GM18868 (cell line): ENCODE measurements at regions not wholly inside any gene's neighbourhood (a gene's known extent, or its start where the extent isn't known, plus 50 kb on each side); places are given as distances from the start of the nearest gene placed in this dataset.

Experiments
- ATAC-seq: cut with Tn5 transposase; IDR thresholded peaks from one replicate; pipeline ENCODE4 v1.9.1; 2021; ENCODE audit warnings: mild to moderate bottlenecking, moderate library complexity; ENCODE audit not compliant: unreplicated experiment

DNA sequence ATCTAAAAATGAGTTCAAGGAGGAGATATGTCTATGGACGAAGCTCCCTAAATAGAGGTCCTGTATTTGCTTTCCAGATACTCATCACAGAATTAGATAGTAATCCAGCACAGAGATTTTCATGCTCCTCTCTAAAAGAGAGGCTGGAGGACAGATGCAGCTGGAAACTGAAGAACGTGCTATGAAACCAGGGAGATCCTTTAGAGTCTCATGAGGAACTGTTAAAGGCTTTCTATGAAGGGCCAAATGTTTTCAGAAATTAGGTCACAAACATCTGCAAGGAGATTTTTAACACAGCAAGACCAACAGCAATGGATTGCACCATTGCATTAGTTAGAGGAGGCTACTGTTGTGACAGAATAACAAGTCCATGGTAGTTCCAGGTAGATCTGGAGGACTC is 95.6 kb upstream of the ARHGAP20 start:
- ATAC-seq, result no peak

DNA sequence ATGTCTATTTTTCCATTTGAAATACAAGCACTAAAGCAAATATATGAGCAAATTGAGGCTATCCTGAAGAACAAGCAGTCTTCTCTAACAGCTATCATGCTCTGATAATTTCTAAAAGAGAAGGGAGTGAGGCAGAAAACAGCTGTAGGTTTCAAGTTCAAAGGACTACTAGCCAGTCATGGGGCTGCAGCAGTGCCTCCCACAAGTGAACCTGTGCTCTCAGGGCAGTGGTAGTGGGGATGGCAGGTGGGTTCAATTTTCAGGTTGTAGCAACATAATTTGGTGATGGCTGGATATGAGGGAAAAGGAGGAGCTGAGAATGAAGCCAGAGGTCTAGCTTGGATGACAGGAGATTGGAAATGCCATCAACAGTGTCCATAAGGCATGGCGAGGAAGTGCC is 93.5 kb upstream of the ARHGAP20 start:
- ATAC-seq, result no peak

DNA sequence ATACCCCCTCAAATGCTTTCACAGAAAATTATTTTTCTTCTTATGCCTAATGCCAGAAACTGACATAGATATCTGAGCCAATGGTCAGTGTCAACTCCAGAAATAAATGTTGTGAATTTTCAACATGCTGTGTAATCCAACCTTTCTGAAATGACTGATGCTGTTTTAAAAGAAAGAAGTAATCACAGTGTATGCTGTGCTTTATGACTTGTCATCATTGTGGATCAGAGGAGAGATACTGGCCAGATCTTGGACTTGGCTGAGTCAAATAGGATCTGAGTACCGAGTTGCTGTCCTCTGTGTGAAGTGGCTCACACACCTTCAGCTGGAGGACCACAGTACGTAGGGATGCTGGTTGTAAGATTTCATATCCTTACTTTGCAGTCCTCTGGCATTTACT is 89.9 kb upstream of the ARHGAP20 start:
- ATAC-seq, result no peak

DNA sequence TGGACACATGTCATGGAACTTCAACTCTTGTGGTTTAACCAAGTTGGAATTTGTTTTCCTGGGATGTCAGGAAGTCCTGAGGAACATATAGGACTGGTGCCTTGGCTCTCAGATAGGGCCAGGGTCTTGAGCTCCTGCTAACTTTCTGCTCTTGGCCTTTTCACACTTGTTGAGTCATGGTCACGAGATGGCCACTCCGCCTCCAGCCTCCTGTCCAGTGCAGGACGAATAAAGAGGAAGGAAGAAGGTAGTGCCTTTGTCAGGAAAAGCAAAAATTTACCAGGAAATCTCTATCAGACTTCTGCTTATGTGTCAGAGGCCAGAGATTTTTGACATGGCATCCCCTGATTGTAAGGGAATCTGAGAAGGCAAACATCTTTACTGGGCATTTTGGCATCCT is 89.1 kb upstream of the ARHGAP20 start:
- no peak for ATAC-seq

DNA sequence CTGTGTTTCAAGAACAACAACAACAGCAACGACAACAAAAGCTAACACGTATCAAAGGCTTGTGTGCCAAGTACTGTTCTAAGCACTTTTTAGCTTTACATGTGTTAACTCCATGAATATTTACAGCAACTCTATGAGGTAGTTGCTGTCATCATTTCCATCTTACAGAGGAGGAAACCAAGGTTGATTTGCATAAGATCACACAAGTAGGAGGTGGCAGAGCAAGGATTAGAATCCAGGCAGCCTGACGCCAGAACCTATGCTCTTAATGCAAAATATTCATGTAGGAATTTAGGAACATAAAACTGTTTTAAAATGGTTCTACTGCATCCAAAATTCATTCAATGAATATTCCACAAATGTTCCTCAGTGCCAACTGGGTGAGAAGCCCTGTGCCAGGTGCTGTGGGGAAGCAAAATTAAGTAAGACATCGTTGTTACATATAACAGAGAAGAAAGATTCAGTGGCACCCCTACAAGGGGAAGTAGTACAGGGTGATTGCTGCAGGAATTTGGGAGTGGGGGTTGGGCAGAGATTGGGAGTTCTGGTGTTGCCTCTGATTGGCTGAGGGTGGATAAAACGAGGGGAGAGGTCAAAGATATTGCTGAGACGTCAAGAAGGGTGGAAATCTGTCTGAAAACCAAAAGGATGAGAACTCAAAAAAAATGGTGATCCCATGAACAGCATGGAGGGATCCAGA is 86.1 kb upstream of the ARHGAP20 start:
- no peak for ATAC-seq

DNA sequence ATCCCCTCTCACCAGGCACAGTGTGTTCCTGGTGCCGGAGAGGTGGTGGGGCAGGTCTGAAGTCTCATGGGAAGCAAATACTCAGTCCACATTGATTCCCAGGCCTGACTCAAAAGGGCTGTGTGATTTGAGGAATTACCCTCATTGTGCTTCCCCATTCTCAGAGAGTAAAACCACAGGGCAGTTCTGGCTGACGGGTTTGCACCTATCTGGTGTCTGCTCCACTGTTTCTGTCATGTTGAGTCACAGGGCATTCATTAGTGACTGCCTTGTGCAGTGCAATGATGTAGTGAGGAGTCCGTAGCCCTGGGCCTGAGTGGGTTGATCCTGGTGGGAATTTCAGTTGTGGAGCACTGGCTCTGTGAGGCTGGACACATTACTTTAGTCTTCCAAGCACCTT is 85.2 kb upstream of the ARHGAP20 start:
- ATAC-seq, result peak; percentile 95

DNA sequence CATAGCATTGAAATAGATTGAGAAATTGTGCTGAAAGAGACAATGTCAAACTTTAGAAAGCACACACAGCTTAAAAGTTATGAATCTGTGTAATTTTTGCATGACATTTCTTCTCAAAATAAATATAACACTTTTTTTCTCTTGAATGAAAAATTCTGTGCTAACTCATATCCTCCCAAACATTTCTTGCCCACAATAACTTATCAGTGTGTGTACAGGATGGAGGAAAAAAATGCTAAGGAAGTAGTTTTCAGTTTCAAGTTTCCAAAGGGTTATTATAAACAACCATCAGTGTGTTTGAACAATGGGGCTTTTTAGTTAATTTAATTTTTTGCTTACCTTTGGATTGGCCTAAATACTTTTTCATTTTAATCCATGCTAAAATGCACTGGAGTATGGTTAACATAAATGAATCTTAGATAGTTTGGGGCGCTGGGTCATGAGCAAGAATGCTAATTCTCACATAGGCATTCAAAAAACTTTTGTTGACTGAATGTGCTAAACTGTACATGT is 82.9 kb upstream of the ARHGAP20 start:
- ATAC-seq, result no peak

DNA sequence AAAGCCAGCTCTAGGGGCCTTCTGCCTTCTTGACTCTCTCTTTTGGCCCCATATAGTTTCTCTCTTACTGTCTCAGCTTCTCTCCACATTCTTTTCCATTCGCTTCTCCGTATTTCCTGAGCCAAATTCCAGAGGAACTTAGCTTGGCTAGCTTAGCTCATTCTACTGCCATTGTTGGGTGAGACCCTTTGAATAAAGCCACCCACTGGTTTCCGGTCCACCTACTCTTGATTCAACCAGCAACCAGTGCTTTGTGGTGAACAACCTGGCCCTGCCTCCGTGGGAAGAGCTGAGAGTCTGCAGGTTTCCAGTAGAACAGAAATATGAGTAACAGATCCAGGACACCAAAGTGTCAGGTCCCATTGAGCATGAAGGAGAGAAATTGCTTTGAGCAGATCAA is 81.3 kb upstream of the ARHGAP20 start:
- no peak for ATAC-seq

DNA sequence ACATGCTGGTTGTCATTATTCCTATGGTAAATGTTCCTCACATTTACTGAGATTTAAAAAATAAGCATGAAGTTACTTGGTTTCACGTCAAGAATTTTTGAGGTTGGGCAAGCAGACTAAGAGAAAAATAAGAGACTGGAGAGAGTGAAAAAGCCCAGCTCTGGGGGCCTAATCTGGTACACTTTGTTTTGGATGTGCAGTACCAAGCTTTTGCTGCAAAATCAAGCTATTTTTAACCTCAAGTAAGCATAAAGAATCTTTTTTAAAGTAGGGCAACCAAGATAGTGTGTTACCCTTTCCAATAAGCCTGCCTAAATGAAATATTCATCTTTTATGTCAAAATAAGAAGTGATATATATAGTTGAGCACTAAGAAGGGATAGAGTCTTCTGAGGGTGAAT is 79.4 kb upstream of the ARHGAP20 start:
- ATAC-seq, result no peak

DNA sequence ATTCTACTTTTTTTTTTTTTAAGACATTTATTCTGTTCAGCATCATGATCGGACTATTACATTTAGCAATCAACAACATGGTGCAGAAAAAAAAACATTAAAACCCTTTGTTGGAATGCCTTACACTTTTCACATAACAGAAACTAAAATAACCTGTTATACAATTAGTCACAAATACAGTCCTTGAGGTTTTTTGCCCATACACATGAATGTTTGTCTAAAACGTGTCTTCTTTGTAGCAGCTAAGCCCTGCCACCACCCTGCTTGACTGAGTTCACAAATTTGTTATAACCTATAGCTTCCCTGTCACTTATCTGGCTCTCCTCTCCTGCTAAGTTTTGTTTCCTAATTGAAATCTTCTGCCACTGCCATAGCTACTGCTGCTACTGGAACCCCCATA is 75.4 kb upstream of the ARHGAP20 start:
- ATAC-seq, result no peak

DNA sequence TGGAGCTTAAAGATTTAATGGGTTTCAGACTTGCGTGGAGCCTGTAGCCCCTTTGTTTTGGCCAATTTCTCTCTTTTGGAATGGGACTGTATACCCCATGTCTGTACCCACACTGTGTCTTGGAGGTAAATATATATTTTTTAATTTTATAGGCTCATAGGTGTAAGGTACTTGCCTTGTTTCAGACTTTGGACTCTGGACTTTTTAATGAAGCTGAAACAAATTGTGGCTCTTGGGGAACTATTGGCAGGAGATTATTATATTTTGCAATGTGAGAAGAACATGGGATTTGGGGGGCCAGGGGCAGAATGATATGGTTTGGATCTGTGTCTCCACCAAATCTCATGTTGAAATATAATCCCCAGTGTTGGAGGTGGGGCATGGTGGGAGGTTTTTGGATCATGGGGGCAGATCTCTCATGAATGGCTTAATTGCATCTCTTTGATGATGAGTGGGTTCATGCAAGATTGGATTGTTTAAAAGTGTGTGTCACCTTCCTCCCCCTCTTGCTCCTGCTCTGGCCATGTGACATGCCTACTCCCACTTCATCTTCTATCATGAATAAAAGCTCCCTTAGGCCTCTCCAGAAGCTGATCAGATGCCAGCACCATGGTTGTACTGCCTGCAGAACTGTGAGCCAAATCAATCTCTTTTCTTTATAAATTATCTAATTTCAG is 74.1 kb upstream of the ARHGAP20 start:
- no peak for ATAC-seq

DNA sequence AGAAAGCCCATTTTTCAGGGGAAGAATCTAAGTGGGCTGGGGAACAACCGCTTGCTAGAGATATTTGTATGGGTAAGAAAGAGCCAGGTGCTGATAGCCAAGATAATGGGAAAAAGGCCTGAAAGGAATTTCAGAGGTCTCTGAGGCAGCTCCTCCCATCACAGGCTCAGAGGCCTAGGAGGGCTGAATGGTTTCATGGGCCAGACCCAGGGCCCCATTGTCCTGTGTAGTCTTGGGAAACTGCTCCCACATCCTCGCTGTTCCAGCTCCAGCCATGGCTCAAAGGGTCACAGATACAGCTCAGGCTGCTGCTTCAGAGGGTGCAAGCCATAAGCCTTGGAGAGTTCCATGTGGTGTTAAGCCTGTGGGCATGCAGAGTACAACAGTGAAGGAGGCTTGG is 73.2 kb upstream of the ARHGAP20 start:
- ATAC-seq, result no peak

DNA sequence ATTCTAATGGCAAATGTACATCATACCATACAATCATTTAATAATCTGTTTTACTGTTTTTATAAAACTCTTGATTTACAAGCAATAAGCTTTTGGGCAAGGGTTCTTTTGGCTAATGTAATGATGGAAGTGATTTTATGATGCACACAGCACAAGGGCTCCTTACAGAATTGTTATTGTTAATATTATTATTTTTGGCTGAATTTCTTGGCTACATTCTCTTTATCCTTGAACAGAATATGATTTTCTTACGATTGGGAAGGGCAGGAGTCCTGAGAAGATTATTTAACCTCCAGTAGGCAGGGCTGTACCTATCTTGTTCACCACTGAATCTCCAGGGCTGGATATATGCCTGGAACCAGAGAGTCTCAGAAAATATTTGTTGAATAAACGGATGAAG is 70.4 kb upstream of the ARHGAP20 start:
- ATAC-seq, result no peak

DNA sequence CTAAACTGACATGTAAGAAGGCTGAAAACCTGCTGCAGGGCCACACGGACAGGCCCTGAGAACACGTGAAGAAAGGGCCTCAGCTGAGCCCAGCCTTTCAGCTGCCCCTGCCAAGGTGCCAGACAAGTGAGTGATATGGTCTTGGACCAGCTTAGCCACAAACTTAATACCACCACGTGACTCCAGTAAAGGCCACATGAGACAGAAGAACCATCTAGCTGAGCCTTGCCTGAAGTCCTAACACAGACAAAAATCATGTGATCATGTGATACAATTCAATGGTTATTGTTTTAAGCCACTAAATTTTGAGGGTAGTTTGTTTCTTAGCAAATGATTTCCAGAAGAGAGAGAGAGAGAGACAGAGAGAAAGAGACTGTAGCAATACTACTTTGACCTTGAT is 66.9 kb upstream of the ARHGAP20 start:
- no peak for ATAC-seq

DNA sequence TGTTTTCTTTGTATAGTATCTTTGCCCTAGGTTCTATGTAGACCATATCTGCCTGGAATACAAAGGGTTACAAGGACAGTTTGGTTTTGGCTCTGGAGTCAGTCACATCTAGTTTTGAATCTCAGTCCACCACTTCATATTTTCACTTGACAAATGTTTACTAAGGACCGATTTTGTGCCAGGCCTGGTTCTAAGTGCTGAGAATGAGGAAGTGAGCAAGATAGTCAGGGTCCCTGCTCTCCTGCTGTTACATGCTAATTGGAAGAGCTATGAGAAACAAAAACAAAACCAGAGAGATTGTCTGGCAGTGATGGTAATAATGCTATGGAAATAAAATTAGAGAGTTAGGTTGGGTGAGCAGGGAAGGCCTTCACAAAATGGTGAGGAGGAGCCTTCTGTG is 66.1 kb upstream of the ARHGAP20 start:
- peak; percentile 83 for ATAC-seq

DNA sequence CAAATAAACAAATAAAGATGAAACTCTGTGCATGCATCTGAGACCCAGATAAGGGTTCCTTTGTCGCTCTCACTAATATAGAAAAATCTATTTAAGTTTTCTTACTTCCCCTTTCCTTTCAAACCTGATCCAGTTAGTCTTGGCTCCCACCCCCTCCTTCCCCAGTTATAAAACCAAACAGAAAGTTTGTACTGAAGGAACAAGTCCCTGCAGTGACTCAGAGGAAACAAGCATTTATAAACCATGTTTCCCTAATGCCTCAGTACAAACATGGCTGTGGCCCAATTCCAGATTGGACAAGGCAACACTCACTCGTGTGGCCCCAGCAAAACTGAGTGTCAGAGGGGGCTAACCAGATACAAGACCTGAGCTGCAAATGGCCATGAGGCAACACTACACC is 65.5 kb upstream of the ARHGAP20 start:
- peak; percentile 63 for ATAC-seq

DNA sequence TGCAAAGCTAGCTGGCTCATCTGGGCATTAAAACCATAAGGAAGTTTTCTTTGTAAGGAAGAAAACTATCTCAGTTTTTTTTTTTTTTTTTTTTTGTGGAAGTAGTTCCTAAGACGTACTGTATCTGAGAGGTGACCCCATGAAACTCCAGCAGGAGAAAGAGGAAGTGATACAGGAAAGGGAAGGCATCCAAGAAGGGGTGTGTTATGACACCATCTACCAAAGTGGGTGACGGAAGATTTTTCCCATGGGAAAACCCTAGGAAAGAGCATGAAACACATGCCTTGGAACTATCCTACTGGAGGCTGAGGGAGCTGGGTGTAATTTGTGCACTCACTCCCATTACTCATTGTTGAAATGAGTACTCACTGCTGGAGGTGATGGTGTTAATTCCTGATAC is 63.8 kb upstream of the ARHGAP20 start:
- no peak for ATAC-seq

DNA sequence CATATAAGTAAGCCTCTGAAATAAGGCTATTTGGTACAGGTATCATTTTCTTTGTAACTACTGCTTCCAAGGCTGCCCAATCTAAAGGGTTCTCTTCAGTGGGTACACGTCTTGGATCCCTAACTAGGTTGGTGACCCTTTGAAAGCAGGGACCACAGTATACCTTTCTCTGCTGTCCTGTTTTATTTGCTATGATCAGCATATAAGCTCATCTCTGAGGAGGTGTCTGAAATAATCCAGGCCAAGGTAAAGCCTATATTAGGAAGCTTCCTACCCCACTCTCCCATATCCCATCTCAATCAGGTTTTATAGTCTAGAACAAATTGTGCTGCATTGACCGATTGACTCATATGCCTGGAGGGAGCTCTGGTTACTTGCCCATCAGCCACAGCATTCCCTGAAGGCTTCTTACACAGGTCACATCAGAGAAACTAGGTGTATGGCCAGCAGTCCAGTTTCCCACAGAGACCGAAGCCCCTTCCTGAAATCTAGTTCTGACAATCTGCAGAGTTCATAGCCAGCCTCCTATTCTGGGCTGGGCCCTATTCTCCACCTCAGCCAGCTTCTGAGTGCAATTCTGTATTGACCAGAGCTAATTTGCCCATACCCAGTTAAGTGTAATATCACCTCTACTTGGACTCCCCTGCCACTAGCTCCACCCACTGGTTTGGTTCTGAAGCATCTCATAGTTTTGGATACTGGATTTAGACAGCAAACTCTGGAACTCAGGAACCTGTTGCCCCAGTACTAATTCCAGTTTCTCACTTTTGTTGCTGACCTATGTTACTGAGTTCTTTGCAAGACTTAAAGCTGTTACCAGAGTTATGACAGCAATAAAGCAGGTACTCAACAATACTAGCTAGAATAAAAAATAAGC is 62.1 kb upstream of the ARHGAP20 start:
- ATAC-seq, result no peak

DNA sequence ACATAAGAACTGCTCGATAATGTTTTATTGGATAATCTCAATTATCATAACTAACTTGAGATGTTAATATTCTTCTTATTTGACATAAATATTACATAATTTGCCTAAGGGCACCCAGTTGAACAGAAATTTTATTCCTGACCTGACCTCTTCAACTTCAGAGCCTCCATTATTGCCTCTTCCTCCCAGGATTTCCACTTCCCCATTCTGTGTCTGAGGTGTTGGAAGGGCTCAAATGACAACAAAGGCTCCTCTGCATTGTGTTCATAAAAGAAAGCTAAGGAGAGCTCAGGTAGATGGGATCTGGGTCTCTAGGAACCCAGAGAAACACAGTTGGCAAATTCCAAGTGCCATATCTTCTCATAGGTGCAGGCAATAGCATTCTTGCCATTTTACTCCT is 61.2 kb upstream of the ARHGAP20 start:
- ATAC-seq, result no peak

DNA sequence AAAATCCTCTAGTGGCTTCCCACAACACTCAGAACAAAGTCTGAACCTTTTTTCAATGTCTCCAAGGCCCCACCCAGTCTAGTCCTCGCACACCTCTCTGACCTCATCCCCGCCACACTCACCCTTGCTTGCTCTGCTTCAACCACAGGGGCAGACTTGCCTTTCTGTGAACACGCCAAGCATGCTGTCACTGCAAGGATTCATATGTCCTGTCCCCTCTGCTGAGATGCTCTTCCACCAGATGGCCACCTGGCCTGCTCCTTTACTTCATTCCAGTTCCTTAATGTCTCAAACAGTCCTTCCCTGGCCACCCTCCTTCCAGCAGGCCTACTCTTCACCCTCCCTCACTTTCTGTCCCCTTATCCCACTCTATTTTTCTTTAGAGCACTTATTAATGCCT is 60.6 kb upstream of the ARHGAP20 start:
- no peak for ATAC-seq

DNA sequence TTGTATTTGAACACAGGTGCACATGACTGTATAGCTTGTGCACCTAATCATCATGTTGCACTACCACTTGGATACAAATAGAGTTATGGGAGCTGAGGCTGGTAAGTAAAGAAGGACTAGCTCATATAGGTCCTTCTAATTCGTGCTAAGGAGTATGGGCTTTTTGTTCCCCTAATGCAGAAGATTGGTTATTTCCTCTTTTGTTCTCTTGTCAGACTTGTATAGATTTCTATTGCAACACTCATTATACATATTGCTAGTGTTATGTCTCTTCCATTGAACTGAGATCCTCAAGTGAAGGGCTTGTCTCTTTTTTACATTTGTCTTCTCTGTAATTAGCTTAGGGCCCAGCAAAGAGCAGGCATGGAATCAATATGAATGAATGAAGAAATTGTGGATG is 54.1 kb upstream of the ARHGAP20 start:
- no peak for ATAC-seq

DNA sequence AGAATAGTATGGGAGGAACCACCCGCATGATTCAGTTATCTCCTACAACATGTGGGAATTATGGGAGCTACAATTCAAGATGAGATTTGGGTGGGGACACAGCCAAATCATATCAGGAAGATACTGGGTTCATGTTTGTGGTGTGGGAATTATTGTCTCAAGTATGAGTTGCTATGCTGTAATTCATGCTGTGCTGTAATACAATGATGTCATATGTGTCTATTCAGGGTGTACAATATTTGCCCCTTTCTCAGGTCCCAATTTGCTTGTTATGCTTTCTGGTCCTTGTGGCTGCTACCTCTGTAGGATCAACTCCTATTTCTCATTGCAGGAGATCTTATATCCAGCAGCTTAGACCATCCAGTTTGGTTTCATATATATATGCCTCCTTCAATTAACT is 52.2 kb upstream of the ARHGAP20 start:
- ATAC-seq, result no peak
